ENCODE measurements at regions not wholly inside any gene's neighbourhood (a gene's known extent, or its start where the extent isn't known, plus 50 kb on each side); places are given as distances from the start of the nearest gene placed in this dataset.

GRCh38 chr2:18671363-18671762, 82.0 kb upstream of the NT5C1B start:
- Mint-ChIP-seq H3K9me3 (ENCODE audit: low read depth, unreplicated experiment) (peaks cover 5% of the 10 kb centered on the region), H3K4me1 (ENCODE audit: low read depth, unreplicated experiment) (no peaks in the 10 kb centered on the region), H3K4me3 (ENCODE audit: low read depth, unreplicated experiment) (no peak overlapping the region), H3K27ac (ENCODE audit: unreplicated experiment) (no peak overlapping the region), H3K36me3 (ENCODE audit: insufficient read depth, unreplicated experiment) (no peaks in the 10 kb centered on the region), H3K27me3 (ENCODE audit: unreplicated experiment) (no peaks in the 10 kb centered on the region)
- DNase-seq: no peak
- BruUV-seq (replicated peaks): no TSS peak
- intact Hi-C loops (cut with micrococcal nuclease; ENCODE audit: unreplicated experiment): no loop called here
- TF ChIP-seq CTCF (IDR thresholded peaks at IDR 0.05; ENCODE audit: unreplicated experiment): no peak
- CTCF ChIA-PET: no interaction called here

GRCh38 chr2:18668221-18668620, 78.9 kb upstream of the NT5C1B start:
- Mint-ChIP-seq H3K4me3 (ENCODE audit: low read depth, unreplicated experiment) (no peak overlapping the region), H3K27me3 (ENCODE audit: unreplicated experiment) (no peaks in the 10 kb centered on the region), H3K27ac (ENCODE audit: unreplicated experiment) (no peak overlapping the region), H3K4me1 (ENCODE audit: low read depth, unreplicated experiment) (no peaks in the 10 kb centered on the region), H3K36me3 (ENCODE audit: insufficient read depth, unreplicated experiment) (no peaks in the 10 kb centered on the region), H3K9me3 (ENCODE audit: low read depth, unreplicated experiment) (peaks cover 3% of the 10 kb centered on the region)
- CTCF ChIA-PET: no interaction called here
- intact Hi-C loops (cut with micrococcal nuclease; ENCODE audit: unreplicated experiment): no loop called here
- no TSS peak for BruUV-seq (replicated peaks)
- no peak for TF ChIP-seq CTCF (IDR thresholded peaks at IDR 0.05; ENCODE audit: unreplicated experiment)
- DNase-seq: no peak

- intact Hi-C loops (cut with micrococcal nuclease; ENCODE audit: unreplicated experiment): no loop called here
- BruUV-seq (replicated peaks): no TSS peak
- Mint-ChIP-seq H3K4me3 (ENCODE audit: low read depth, unreplicated experiment) (no peak overlapping the region), H3K9me3 (ENCODE audit: low read depth, unreplicated experiment) (peaks cover 2% of the 10 kb centered on the region), H3K27me3 (ENCODE audit: unreplicated experiment) (no peaks in the 10 kb centered on the region), H3K36me3 (ENCODE audit: insufficient read depth, unreplicated experiment) (no peaks in the 10 kb centered on the region), H3K27ac (ENCODE audit: unreplicated experiment) (no peak overlapping the region), H3K4me1 (ENCODE audit: low read depth, unreplicated experiment) (no peaks in the 10 kb centered on the region)
- CTCF ChIA-PET: no interaction called here
- no peak for DNase-seq
- no peak for TF ChIP-seq CTCF (IDR thresholded peaks at IDR 0.05; ENCODE audit: unreplicated experiment)
These were observed 75.1 kb upstream of the NT5C1B start for GRCh38 chr2:18664421-18664820.

GRCh38 chr2:18663861-18664260, 74.5 kb upstream of the NT5C1B start:
- BruUV-seq (replicated peaks): no TSS peak
- no peak overlapping the region for H3K4me3 Mint-ChIP-seq (ENCODE audit: low read depth, unreplicated experiment)
- no peak for DNase-seq
- CTCF ChIA-PET: no interaction called here
- intact Hi-C loops (cut with micrococcal nuclease; ENCODE audit: unreplicated experiment): no loop called here
- H3K36me3 Mint-ChIP-seq (ENCODE audit: insufficient read depth, unreplicated experiment): no peaks in the 10 kb centered on the region
- H3K27ac Mint-ChIP-seq (ENCODE audit: unreplicated experiment): no peak overlapping the region
- no peak for TF ChIP-seq CTCF (IDR thresholded peaks at IDR 0.05; ENCODE audit: unreplicated experiment)
- peaks cover 2% of the 10 kb centered on the region for H3K9me3 Mint-ChIP-seq (ENCODE audit: low read depth, unreplicated experiment)
- no peaks in the 10 kb centered on the region for H3K4me1 Mint-ChIP-seq (ENCODE audit: low read depth, unreplicated experiment)
- H3K27me3 Mint-ChIP-seq (ENCODE audit: unreplicated experiment): no peaks in the 10 kb centered on the region

GRCh38 chr2:18662689-18663088, 73.3 kb upstream of the NT5C1B start:
- Mint-ChIP-seq H3K27me3 (ENCODE audit: unreplicated experiment) (no peaks in the 10 kb centered on the region), H3K36me3 (ENCODE audit: insufficient read depth, unreplicated experiment) (no peaks in the 10 kb centered on the region), H3K4me3 (ENCODE audit: low read depth, unreplicated experiment) (no peak overlapping the region), H3K27ac (ENCODE audit: unreplicated experiment) (no peak overlapping the region), H3K4me1 (ENCODE audit: low read depth, unreplicated experiment) (no peaks in the 10 kb centered on the region), H3K9me3 (ENCODE audit: low read depth, unreplicated experiment) (peaks cover 5% of the 10 kb centered on the region)
- no TSS peak for BruUV-seq (replicated peaks)
- DNase-seq: no peak
- CTCF ChIA-PET: no interaction called here
- intact Hi-C loops (cut with micrococcal nuclease; ENCODE audit: unreplicated experiment): no loop called here
- TF ChIP-seq CTCF (IDR thresholded peaks at IDR 0.05; ENCODE audit: unreplicated experiment): no peak

All from Calu3 (cell line).